ENCODE measurements at regions not wholly inside any gene's neighbourhood (a gene's known extent, or its start where the extent isn't known, plus 50 kb on each side); places are given as distances from the start of the nearest gene placed in this dataset.

DNA sequence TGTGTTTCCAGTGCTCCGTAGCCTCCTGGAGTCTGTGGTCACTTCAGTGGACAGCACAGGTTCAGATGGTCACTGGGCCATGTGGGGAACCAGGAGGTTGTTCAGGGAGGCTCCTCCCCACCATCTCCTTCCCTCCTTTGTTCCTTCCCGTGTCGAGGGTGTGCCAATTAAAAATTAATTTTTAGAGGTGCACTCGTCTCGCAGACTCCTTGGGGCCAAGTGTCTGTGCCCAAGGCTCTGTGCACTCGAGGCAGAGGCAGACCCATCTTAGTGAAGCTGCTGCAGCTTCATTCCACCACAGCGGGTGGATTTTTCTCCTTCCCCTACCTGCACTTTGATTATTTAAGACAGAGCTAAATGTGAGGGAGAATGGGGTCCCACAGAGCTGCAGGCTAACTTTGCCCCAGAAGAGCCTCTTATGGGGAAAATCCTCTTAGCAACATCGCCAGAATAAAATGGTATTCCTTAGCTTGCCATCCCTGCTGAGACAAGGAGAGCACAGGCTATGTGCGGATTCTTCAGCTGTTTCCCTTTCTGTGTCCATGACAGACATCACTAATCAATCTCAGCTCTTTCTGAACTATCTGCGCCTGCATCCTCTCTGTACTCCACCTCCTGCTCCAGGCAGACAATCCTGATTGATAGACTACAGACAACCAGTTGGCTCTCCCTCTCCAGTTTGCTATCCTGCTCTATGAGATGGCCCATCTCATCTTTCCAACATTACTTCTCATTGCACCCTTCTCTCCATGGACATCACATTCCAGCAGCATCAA lies 159.5 kb downstream of the VRK1 start:
- TF ChIP-seq, protein P1, sequence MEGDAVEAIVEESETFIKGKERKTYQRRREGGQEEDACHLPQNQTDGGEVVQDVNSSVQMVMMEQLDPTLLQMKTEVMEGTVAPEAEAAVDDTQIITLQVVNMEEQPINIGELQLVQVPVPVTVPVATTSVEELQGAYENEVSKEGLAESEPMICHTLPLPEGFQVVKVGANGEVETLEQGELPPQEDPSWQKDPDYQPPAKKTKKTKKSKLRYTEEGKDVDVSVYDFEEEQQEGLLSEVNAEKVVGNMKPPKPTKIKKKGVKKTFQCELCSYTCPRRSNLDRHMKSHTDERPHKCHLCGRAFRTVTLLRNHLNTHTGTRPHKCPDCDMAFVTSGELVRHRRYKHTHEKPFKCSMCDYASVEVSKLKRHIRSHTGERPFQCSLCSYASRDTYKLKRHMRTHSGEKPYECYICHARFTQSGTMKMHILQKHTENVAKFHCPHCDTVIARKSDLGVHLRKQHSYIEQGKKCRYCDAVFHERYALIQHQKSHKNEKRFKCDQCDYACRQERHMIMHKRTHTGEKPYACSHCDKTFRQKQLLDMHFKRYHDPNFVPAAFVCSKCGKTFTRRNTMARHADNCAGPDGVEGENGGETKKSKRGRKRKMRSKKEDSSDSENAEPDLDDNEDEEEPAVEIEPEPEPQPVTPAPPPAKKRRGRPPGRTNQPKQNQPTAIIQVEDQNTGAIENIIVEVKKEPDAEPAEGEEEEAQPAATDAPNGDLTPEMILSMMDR (IDR thresholded peaks at IDR 0.05), result no peak
- Histone ChIP-seq H3K4me1 (no peaks in the 10 kb centered on the region), H3K27ac (no peak overlapping the region), H3K9ac (ENCODE audit: low read depth in 2 of 2, low read length in 2 of 2) (no peak overlapping the region), H3K4me3 (no peak overlapping the region), H3K9me3 (no peaks in the 10 kb centered on the region), H3K36me3 (no peaks in the 10 kb centered on the region), H3K27me3 (no peaks in the 10 kb centered on the region)
- no peak for DNase-seq
- intact Hi-C loops (cut with DNase I), result no loop called here

DNA sequence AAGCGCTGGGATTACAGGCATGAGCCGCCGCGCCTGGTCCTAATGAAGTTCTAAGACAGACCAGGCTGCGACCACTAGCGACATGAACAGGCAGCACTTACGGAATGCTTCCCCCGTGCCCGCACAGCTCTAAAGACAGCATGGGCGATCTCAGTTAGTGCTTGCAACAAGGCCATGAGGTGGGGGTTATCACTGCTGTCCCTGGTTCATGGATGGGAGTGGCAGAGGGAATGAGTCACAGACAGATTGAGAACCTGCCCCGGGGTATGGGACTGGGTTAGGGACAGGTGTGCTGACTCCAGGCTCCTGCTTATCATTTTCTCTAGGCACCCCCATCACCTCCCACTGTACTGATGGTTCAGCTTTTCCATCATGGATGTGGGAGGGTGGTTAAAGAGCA lies 160.9 kb downstream of the VRK1 start:
- no peaks in the 10 kb centered on the region for H3K27me3 ChIP-seq
- intact Hi-C loops (cut with DNase I), result no loop called here
- no peak overlapping the region for H3K4me3 ChIP-seq
- no peak for DNase-seq
- H3K9ac ChIP-seq (ENCODE audit: low read depth in 2 of 2, low read length in 2 of 2), result no peak overlapping the region
- TF ChIP-seq, protein P1 (IDR thresholded peaks at IDR 0.05), result no peak
- H3K4me1 ChIP-seq, result no peaks in the 10 kb centered on the region
- no peaks in the 10 kb centered on the region for H3K36me3 ChIP-seq
- H3K9me3 ChIP-seq, result no peaks in the 10 kb centered on the region
- no peak overlapping the region for H3K27ac ChIP-seq

DNA sequence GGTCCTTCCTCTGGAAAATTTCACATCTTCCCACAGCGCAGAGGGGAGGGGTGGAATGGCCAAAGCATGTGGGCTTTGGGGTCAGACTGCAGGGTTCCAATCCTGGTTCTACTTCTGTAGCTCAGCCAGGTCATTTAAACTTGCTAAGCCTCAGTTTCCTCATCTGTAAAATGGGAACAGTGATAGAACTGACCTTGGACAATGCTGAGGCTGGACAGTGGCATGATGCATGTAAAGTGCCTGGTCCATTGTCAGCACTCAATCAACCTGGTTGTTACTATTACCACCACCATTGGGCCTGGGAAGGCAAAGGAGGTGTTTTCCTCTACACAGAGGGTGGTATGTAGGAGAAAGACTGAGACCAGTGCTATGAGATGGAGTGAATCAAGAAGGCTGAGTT lies 162.8 kb downstream of the VRK1 start:
- DNase-seq, result no peak
- TF ChIP-seq, protein P1 (IDR thresholded peaks at IDR 0.05), result no peak
- Histone ChIP-seq H3K36me3 (no peaks in the 10 kb centered on the region), H3K27ac (no peak overlapping the region), H3K4me1 (no peaks in the 10 kb centered on the region), H3K9me3 (no peaks in the 10 kb centered on the region), H3K9ac (ENCODE audit: low read depth in 2 of 2, low read length in 2 of 2) (no peak overlapping the region), H3K27me3 (no peaks in the 10 kb centered on the region), H3K4me3 (no peak overlapping the region)
- intact Hi-C loops (cut with DNase I), result no loop called here

DNA sequence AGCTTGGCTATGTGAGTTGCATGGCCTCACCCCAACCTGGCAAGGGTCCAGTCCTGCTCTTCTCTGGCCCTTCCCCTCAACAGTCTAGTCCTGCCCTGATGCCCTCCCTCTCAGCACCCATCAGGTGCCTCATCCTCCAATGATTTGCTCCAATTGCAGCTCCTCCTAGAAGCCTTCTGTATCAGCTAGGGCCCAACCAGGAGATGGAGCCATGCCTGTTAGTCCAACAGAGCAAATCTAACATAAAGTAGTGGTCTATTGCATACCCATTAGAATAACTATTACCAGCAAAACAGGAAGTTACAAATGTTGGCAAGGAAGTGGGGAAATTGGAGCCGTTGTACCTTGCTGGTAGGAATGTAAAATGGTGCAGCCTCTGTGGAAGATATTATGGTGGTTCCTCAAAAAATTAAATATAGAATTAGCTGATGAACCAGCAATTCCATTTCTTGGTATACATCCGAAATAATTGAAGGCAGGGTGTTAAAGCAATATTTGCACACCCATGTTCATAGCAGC lies 163.5 kb downstream of the VRK1 start:
- TF ChIP-seq, protein P1 (IDR thresholded peaks at IDR 0.05), result no peak
- intact Hi-C loops (cut with DNase I), result no loop called here
- no peaks in the 10 kb centered on the region for H3K36me3 ChIP-seq
- no peak overlapping the region for H3K27ac ChIP-seq
- H3K4me3 ChIP-seq, result no peak overlapping the region
- H3K9ac ChIP-seq (ENCODE audit: low read depth in 2 of 2, low read length in 2 of 2), result no peak overlapping the region
- no peak for DNase-seq
- no peaks in the 10 kb centered on the region for H3K4me1 ChIP-seq
- no peaks in the 10 kb centered on the region for H3K9me3 ChIP-seq
- no peaks in the 10 kb centered on the region for H3K27me3 ChIP-seq

DNA sequence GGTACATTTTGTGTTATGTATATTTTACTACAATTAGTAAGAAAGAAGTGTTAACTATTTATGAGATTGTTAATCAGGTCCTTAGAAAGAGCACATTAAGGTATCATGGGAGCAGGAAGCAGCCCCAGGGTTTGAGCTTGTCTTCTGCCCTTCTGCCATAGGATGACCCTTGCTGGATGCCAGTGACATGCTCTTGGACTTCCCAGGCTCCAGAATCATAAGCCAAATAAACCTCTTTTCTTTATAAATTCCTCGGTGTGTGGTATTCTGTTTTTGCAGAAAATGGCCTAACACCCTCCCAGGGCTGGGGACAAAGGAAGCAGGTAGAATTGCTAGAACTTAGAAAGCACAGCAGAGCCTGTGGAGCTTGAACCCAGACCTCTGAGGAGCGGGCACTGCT lies 164.7 kb downstream of the VRK1 start:
- no peaks in the 10 kb centered on the region for H3K9me3 ChIP-seq
- no peaks in the 10 kb centered on the region for H3K27me3 ChIP-seq
- H3K4me1 ChIP-seq, result no peaks in the 10 kb centered on the region
- no peak for DNase-seq
- no peak overlapping the region for H3K27ac ChIP-seq
- H3K4me3 ChIP-seq, result no peak overlapping the region
- no peak overlapping the region for H3K9ac ChIP-seq (ENCODE audit: low read depth in 2 of 2, low read length in 2 of 2)
- no peaks in the 10 kb centered on the region for H3K36me3 ChIP-seq
- TF ChIP-seq, protein P1 (IDR thresholded peaks at IDR 0.05), result no peak
- intact Hi-C loops (cut with DNase I), result no loop called here

Measured in colonic mucosa (tissue), 4 donors.